H1 (cell line): ENCODE measurements at regions not wholly inside any gene's neighbourhood (a gene's known extent, or its start where the extent isn't known, plus 50 kb on each side); places are given as distances from the start of the nearest gene placed in this dataset.

ENCODE experiments used
- CTCF ChIA-PET: fragments of 300-600 bp; sonication (Branson Sonifier 250); formaldehyde crosslinking; loops from one replicate; lab custom pipeline; 2021; ENCODE audit not compliant: partially characterized antibody; lab: Charles Lee
- POLR2A ChIA-PET: fragments of 300-600 bp; sonication (Branson Sonifier 250); formaldehyde crosslinking; loops from one replicate; lab custom pipeline; 2021; ENCODE audit warnings: inconsistent platforms; ENCODE audit not compliant: partially characterized antibody; lab: Charles Lee
- DNase-seq, 2 experiments: peaks; one replicate each; pipeline versions ENCODE4 v3.0.0 to v3.0.0-alpha.2; 2010 to 2022; ENCODE audit warnings: low spot score in 2 of 2, low read depth in 1 of 2, mixed read lengths in 1 of 2
- FAIRE-seq: peaks from 2 replicates; lab custom pipeline; 2011; peaks lifted over from hg19 to GRCh38; lab: Jason Lieb, UNC
- H2AFZ ChIP-seq: 2 replicates; pipeline ENCODE4 v1.8.1; 2012; ENCODE audit warnings: low read length, inconsistent platforms
- H2AK5ac ChIP-seq: 2 replicates; pipeline ENCODE4 v1.6.1; 2013; ENCODE audit warnings: low read depth, low read length
- H2BK120ac ChIP-seq: replicated peaks from 2 replicates; pipeline ENCODE3; 2013; ENCODE audit warnings: low read depth, low read length, inconsistent platforms
- H2BK12ac ChIP-seq: 2 replicates; pipeline ENCODE4 v1.6.1; 2013; ENCODE audit warnings: low read depth, low read length
- H2BK15ac ChIP-seq: 2 replicates; pipeline ENCODE4 v1.6.1; 2013; ENCODE audit warnings: low read length
- H2BK20ac ChIP-seq: 2 replicates; pipeline ENCODE4 v1.6.1; 2013; ENCODE audit warnings: low read length
- H2BK5ac ChIP-seq: 2 replicates; pipeline ENCODE4 v1.6.1; 2013; ENCODE audit warnings: low read depth, low read length
- H3K14ac ChIP-seq: 2 replicates; pipeline ENCODE4 v1.6.1; 2013; ENCODE audit warnings: inconsistent platforms; ENCODE audit not compliant: insufficient read length
- H3K18ac ChIP-seq: 2 replicates; pipeline ENCODE4 v1.6.1; 2013; ENCODE audit warnings: low read length; ENCODE audit errors: extremely low read depth
- H3K23ac ChIP-seq: 2 replicates; pipeline ENCODE4 v1.6.1; 2013; ENCODE audit warnings: inconsistent platforms; ENCODE audit not compliant: insufficient read length
- H3K23me2 ChIP-seq: 2 replicates; pipeline ENCODE4 v1.6.1; 2013; ENCODE audit warnings: low read depth, low read length
- H3K27ac ChIP-seq: 2 replicates; pipeline ENCODE4 v1.6.1; 2011; ENCODE audit warnings: low read depth, low read length, inconsistent platforms
- H3K27me3 ChIP-seq, 4 experiments: replicated peaks in 1 of 4; 1 replicate in 1 of 4; 2 replicates in 3 of 4; pipeline versions ENCODE4 v1.6.1 to v1.8.1; 2011 to 2013; ENCODE audit warnings: low read length in 3 of 4, mild to moderate bottlenecking in 3 of 4, inconsistent platforms in 2 of 4, mixed read lengths in 2 of 4, moderate library complexity in 1 of 4; ENCODE audit not compliant: control insufficient read depth in 3 of 4, insufficient read depth in 3 of 4; ENCODE audit errors: extremely low read depth in 1 of 4
- H3K36me3 ChIP-seq, 4 experiments: 2 replicates each; pipeline versions ENCODE4 v1.6.1 to v1.8.1; 2011 to 2013; ENCODE audit warnings: mild to moderate bottlenecking in 4 of 4, low read length in 3 of 4, moderate library complexity in 2 of 4, control low read depth in 1 of 4, inconsistent platforms in 1 of 4; ENCODE audit not compliant: insufficient read depth in 4 of 4, control insufficient read depth in 2 of 4
- H3K4ac ChIP-seq: replicated peaks from 2 replicates; pipeline ENCODE3; 2013; ENCODE audit warnings: low read length, low read depth, mixed read lengths, inconsistent platforms; ENCODE audit not compliant: insufficient read length
- H3K4me1 ChIP-seq, 4 experiments: replicated peaks in 1 of 4; 1 replicate in 1 of 4; 2 replicates in 3 of 4; pipeline versions ENCODE4 v1.6.1 to v1.8.1; 2011 to 2013; ENCODE audit warnings: low read length in 3 of 4, inconsistent platforms in 2 of 4, mixed read lengths in 1 of 4; ENCODE audit not compliant: insufficient read depth in 4 of 4, control insufficient read depth in 3 of 4
- H3K4me2 ChIP-seq, 2 experiments: 2 replicates each; pipeline versions ENCODE4 v1.6.1 to v1.8.1; 2011 to 2013; ENCODE audit warnings: low read depth in 2 of 2, low read length in 2 of 2, control low read depth in 1 of 2, inconsistent platforms in 1 of 2, mild to moderate bottlenecking in 1 of 2; ENCODE audit not compliant: insufficient read depth in 1 of 2
- H3K4me3 ChIP-seq, 4 experiments: fragments of 200-600, 300-600 bp in 1 of 4; sonication (generic), shearing (Covaris generic), sonication (Bioruptor Twin) in 1 of 4; 2 replicates each; pipeline versions ENCODE4 v1.5.1 to v1.8.1; 2011 to 2016; ENCODE audit warnings: low read length in 4 of 4, low read depth in 3 of 4, control low read depth in 2 of 4, inconsistent platforms in 2 of 4, mild to moderate bottlenecking in 2 of 4, mixed read lengths in 1 of 4, moderate library complexity in 1 of 4; ENCODE audit not compliant: insufficient read depth in 2 of 4; ENCODE audit errors: extremely low read depth in 1 of 4
- H3K56ac ChIP-seq: replicated peaks from 2 replicates; pipeline ENCODE3; 2013; ENCODE audit warnings: low read depth, mild to moderate bottlenecking, mixed read lengths, low read length, inconsistent platforms; ENCODE audit not compliant: insufficient read length
- H3K79me1 ChIP-seq: 2 replicates; pipeline ENCODE4 v1.6.1; 2013; ENCODE audit warnings: low read depth, low read length, control low read depth
- H3K79me2 ChIP-seq, 2 experiments: 2 replicates each; pipeline versions ENCODE4 v1.6.1 to v1.8.1; 2012 to 2013; ENCODE audit warnings: low read length in 2 of 2, mild to moderate bottlenecking in 2 of 2, inconsistent platforms in 1 of 2; ENCODE audit not compliant: insufficient read depth in 2 of 2, control insufficient read depth in 1 of 2
- H3K9ac ChIP-seq, 4 experiments: replicated peaks in 1 of 4; 1 replicate in 1 of 4; 2 replicates in 3 of 4; pipeline versions ENCODE4 v1.6.1 to v1.8.1; 2011 to 2013; ENCODE audit warnings: low read depth in 3 of 4, low read length in 3 of 4, control low read depth in 2 of 4, mild to moderate bottlenecking in 2 of 4, moderate library complexity in 2 of 4, inconsistent platforms in 1 of 4; ENCODE audit errors: extremely low read depth in 1 of 4
- H3K9me3 ChIP-seq, 2 experiments: 2 replicates each; pipeline versions ENCODE4 v1.6.1 to v1.8.1; 2012 to 2013; ENCODE audit warnings: mild to moderate bottlenecking in 2 of 2, moderate library complexity in 2 of 2, control low read depth in 1 of 2, inconsistent platforms in 1 of 2, low read depth in 1 of 2, low read length in 1 of 2, mixed read lengths in 1 of 2; ENCODE audit not compliant: insufficient read depth in 2 of 2
- H4K20me1 ChIP-seq, 2 experiments: replicated peaks in 1 of 2; 2 replicates each; pipeline versions ENCODE3 to v1.8.1; 2011 to 2013; ENCODE audit warnings: inconsistent platforms in 2 of 2, low read length in 2 of 2, mild to moderate bottlenecking in 1 of 2; ENCODE audit not compliant: insufficient read depth in 2 of 2, control insufficient read depth in 1 of 2
- H4K5ac ChIP-seq: 2 replicates; pipeline ENCODE4 v1.6.1; 2013; ENCODE audit warnings: low read length, low read depth, mixed read lengths, inconsistent platforms; ENCODE audit not compliant: insufficient read length
- H4K8ac ChIP-seq: 2 replicates; pipeline ENCODE4 v1.8.0; 2013; ENCODE audit warnings: mild to moderate bottlenecking, moderate library complexity, low read length, inconsistent platforms; ENCODE audit not compliant: insufficient read depth; ENCODE audit errors: extremely low read depth
- H4K91ac ChIP-seq: replicated peaks from 2 replicates; pipeline ENCODE3; 2013; ENCODE audit warnings: low read length, mixed read lengths, inconsistent platforms; ENCODE audit not compliant: insufficient read length
- EGR1 ChIP-seq: IDR thresholded peaks from 2 replicates; pipeline ENCODE4 v1.6.1; 2011; ENCODE audit warnings: low read depth, low read length, borderline replicate concordance
- HDAC2 ChIP-seq, 2 experiments: fragments of 300-600 bp in 1 of 2; sonication (generic) in 1 of 2; IDR thresholded peaks; 2 replicates each; pipeline ENCODE4 v1.6.1; 2011 to 2012; ENCODE audit warnings: low read depth in 2 of 2, low read length in 2 of 2, mild to moderate bottlenecking in 2 of 2, moderate library complexity in 2 of 2, borderline replicate concordance in 1 of 2, inconsistent platforms in 1 of 2
- HDAC6 ChIP-seq: IDR thresholded peaks from one replicate; pipeline ENCODE4 v1.7.1; 2012; ENCODE audit warnings: low read depth, mild to moderate bottlenecking, inconsistent platforms, low read length, moderate library complexity
- RBBP5 ChIP-seq: IDR thresholded peaks from 2 replicates; pipeline ENCODE4 v1.7.1; 2012; ENCODE audit warnings: low read depth, mild to moderate bottlenecking, inconsistent platforms, low read length, moderate library complexity, borderline replicate concordance
- RXRA ChIP-seq: IDR thresholded peaks from 2 replicates; pipeline ENCODE4 v1.6.1; 2011; ENCODE audit warnings: low read depth, mild to moderate bottlenecking, low read length, moderate library complexity; ENCODE audit not compliant: insufficient read depth
- SP4 ChIP-seq: IDR thresholded peaks from 2 replicates; pipeline ENCODE4 v1.6.1; 2012; ENCODE audit warnings: low read length, inconsistent platforms
- TAF1 ChIP-seq: IDR thresholded peaks from 2 replicates; pipeline ENCODE4 v1.6.1; 2011; ENCODE audit warnings: mild to moderate bottlenecking, low read depth, low read length
- TBP ChIP-seq: IDR thresholded peaks from 2 replicates; pipeline ENCODE4 v1.6.1; 2011; ENCODE audit warnings: low read depth, low read length, improper control_type of control experiment
- TEAD4 ChIP-seq: IDR thresholded peaks from 2 replicates; pipeline ENCODE4 v1.6.1; 2012; ENCODE audit warnings: low read depth, low read length, inconsistent platforms, mixed read lengths
- WGBS, 2 experiments: shearing (Covaris generic) in 1 of 2; methylation state at CpG; one replicate each; pipeline versions ENCODE4 v1.1.6 to v1.1.7; 2013 to 2015; ENCODE audit warnings: low lambda C conversion rate in 2 of 2, mixed read lengths in 2 of 2, inconsistent platforms in 1 of 2, low coverage in 1 of 2, missing lambda C conversion rate in 1 of 2; ENCODE audit not compliant: insufficient replicate concordance in 2 of 2, insufficient coverage in 1 of 2, insufficient read length in 1 of 2; ENCODE audit errors: extremely low coverage in 1 of 2, missing lambda C conversion rate in 1 of 2; 5-methylcytosine and 5-hydroxymethylcytosine counted together
- TF ChIP-seq, protein P1 (sequence below): IDR thresholded peaks from 2 replicates; pipeline ENCODE4 v1.6.1; 2012; ENCODE audit warnings: low read length, inconsistent platforms

DNA sequence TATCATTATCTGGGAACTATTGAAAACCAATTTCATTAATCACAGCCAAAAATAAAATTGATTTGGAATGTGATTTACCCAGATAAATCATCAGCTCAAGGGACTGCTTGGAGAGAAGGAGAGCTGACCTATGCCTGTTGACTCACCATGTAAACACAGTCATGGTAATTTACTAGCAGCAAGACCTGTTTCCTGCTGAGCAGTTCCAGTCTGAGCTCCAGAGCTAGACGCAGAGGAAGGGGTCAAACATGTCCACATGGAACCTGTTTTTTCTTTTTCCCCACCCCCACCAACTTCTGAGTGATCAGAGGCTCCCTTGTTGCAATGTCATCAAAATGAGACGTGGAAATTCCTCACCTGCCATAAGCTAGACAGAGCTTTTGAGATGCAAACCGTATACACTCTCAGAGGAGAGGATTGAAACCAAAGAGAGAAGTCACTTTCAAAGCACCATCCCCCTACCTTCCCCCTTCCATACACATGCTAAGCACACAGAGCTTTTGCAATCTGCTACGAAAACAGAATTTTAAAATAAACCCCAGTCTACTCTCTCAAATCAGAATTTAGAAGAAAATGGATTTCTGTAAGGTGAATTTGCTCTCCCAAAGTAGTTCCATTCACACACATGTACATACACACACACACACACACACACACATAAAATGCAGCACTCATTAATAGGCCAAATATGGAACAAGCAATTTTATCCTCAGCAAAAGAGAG is 55.9 kb upstream of the PTGFRN start:
- ChIA-PET CTCF (interaction anchor here (0.7 to 1.3 kb wide), 5 partner anchors 19 to 63 kb away, joined by 3 to 6 read pairs (median 3); no protein-coding TSS in a partner anchor), POLR2A (interaction anchor here (0.8 to 1.3 kb wide), 4 partner anchors 11 to 207 kb away, joined by 3 to 5 read pairs (median 4); no protein-coding TSS in a partner anchor)
- H4K20me1 ChIP-seq = no peaks in the 10 kb centered on the region
- H2AK5ac ChIP-seq = no peak overlapping the region
- H3K18ac ChIP-seq = peak overlapping the region; percentile 81; the same call in 1 of the 2 replicates
- FAIRE-seq (peak; percentile 68), DNase-seq (peak; percentile 38 to 52)
- no peak overlapping the region for H3K56ac ChIP-seq
- no peaks in the 10 kb centered on the region for H3K9me3 ChIP-seq
- no peak overlapping the region for H3K4ac ChIP-seq
- H3K23ac ChIP-seq = no peak overlapping the region
- no peaks in the 10 kb centered on the region for H3K23me2 ChIP-seq
- peak overlapping the region; percentile 60 to 80 for H3K4me2 ChIP-seq
- H3K4me3 ChIP-seq = peak overlapping the region in 2 of 4 experiments; percentile 12 to 43; a peak in 2 of 8 replicates
- peak overlapping the region; percentile 47; the same call in 1 of the 2 replicates for H2AFZ ChIP-seq
- peaks cover 17 to 32% (median 29%) of the 10 kb centered on the region in 4 experiments for H3K4me1 ChIP-seq
- H2BK5ac ChIP-seq = peak overlapping the region; percentile 87
- H2BK20ac ChIP-seq = no peak overlapping the region
- no peaks in the 10 kb centered on the region for H3K79me2 ChIP-seq
- H3K9ac ChIP-seq = peak overlapping the region in 1 of 4 experiments; percentile 20; a peak in 2 of 7 replicates
- H3K36me3 ChIP-seq = no peaks in the 10 kb centered on the region
- H3K14ac ChIP-seq = no peak overlapping the region
- no peak overlapping the region for H4K5ac ChIP-seq
- H2BK15ac ChIP-seq = no peak overlapping the region
- no peaks in the 10 kb centered on the region for H3K27me3 ChIP-seq
- H2BK120ac ChIP-seq = peak overlapping the region; percentile 19
- 5% methylated on average over 4 of the region's 4 CpGs; no CpG with 5 or more reads in 1 of the 2 experiments for WGBS, 2 experiments
- H3K27ac ChIP-seq = peak overlapping the region; percentile 67
- H4K91ac ChIP-seq = peak overlapping the region; percentile 87
- no peak overlapping the region for H4K8ac ChIP-seq
- peak overlapping the region; percentile 90 for H2BK12ac ChIP-seq
- no peaks in the 10 kb centered on the region for H3K79me1 ChIP-seq
- peak; percentile 99 for TF ChIP-seq RBBP5
- no peak for TF ChIP-seq EGR1
- TF ChIP-seq HDAC6 = no peak
- 0 out of 4 replicates have a peak, but pooled peaks of 1 of the 2 experiments have one; percentile 11 for TF ChIP-seq HDAC2 (IDR thresholded peaks at IDR 0.05; ENCODE audit: borderline replicate concordance in 1 of 2, low read depth in 2 of 2, low read length in 2 of 2)
- no peak for TF ChIP-seq SP4
- peak; percentile 45; the same call in 1 of the 2 replicates for TF ChIP-seq TAF1
- peak; percentile 20; the same call in 1 of the 2 replicates for TF ChIP-seq TEAD4
- TF ChIP-seq, protein P1, sequence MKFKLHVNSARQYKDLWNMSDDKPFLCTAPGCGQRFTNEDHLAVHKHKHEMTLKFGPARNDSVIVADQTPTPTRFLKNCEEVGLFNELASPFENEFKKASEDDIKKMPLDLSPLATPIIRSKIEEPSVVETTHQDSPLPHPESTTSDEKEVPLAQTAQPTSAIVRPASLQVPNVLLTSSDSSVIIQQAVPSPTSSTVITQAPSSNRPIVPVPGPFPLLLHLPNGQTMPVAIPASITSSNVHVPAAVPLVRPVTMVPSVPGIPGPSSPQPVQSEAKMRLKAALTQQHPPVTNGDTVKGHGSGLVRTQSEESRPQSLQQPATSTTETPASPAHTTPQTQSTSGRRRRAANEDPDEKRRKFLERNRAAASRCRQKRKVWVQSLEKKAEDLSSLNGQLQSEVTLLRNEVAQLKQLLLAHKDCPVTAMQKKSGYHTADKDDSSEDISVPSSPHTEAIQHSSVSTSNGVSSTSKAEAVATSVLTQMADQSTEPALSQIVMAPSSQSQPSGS = peak; percentile 25; the same call in 1 of the 2 replicates
- 0 out of 2 replicates have a peak, but pooled peaks have one; percentile 38 for TF ChIP-seq TBP
- TF ChIP-seq RXRA = no peak
